Neural progenitor cell (in vitro differentiated cells): ENCODE measurements at regions not wholly inside any gene's neighbourhood (a gene's known extent, or its start where the extent isn't known, plus 50 kb on each side); places are given as distances from the start of the nearest gene placed in this dataset.

Experiments
- DNase-seq: peaks from one replicate; pipeline ENCODE4 v3.0.0-alpha.2; 2016; ENCODE audit warnings: low spot score
- H2AFZ ChIP-seq: fragments of 200-600 bp; sonication (generic); replicated peaks from 2 replicates; pipeline ENCODE4 v1.6.1; 2016; ENCODE audit warnings: antibody characterized with exemption
- H3F3A ChIP-seq: fragments of 200-600 bp; sonication (generic); 2 replicates; pipeline ENCODE4 v1.6.1; 2016; ENCODE audit warnings: antibody characterized with exemption, low read depth
- H3K27ac ChIP-seq: fragments of 200-600 bp; sonication (generic); 2 replicates; pipeline ENCODE4 v1.5.1; 2016; ENCODE audit warnings: mild to moderate bottlenecking
- H3K27me3 ChIP-seq: fragments of 200-600 bp; sonication (generic); 2 replicates; pipeline ENCODE4 v1.6.1; 2016; ENCODE audit warnings: mild to moderate bottlenecking, moderate library complexity
- H3K36me3 ChIP-seq: fragments of 200-600 bp; sonication (generic); 2 replicates; pipeline ENCODE4 v1.5.1; 2016
- H3K4me1 ChIP-seq: fragments of 200-600 bp; sonication (generic); 2 replicates; pipeline ENCODE4 v1.6.1; 2016; ENCODE audit warnings: mixed run types
- H3K4me2 ChIP-seq: fragments of 200-600 bp; sonication (generic); 2 replicates; pipeline ENCODE4 v1.6.1; 2016
- H3K4me3 ChIP-seq: fragments of 200-600 bp; sonication (generic); 2 replicates; pipeline ENCODE4 v1.5.1; 2016
- H3K79me2 ChIP-seq: fragments of 200-600 bp; sonication (generic); 2 replicates; pipeline ENCODE4 v1.6.1; 2016; ENCODE audit warnings: low read depth
- H3K9ac ChIP-seq: fragments of 200-600 bp; sonication (generic); 2 replicates; pipeline ENCODE4 v1.6.1; 2016
- H3K9me3 ChIP-seq: fragments of 200-600 bp; sonication (generic); 2 replicates; pipeline ENCODE4 v1.5.1; 2016; ENCODE audit warnings: low read depth
- H4K20me1 ChIP-seq: fragments of 200-600 bp; sonication (generic); 2 replicates; pipeline ENCODE4 v1.6.1; 2016; ENCODE audit warnings: low read depth
- H3K27ac Mint-ChIP-seq: 3 replicates; pipeline ENCODE4 v1.8.0; 2021; ENCODE audit warnings: mixed read lengths
- H3K27me3 Mint-ChIP-seq: 2 replicates; pipeline ENCODE4 v1.8.0; 2022; ENCODE audit warnings: low read depth, mild to moderate bottlenecking, inconsistent platforms, moderate library complexity, mixed read lengths; ENCODE audit not compliant: insufficient read depth
- H3K36me3 Mint-ChIP-seq: 3 replicates; pipeline ENCODE4 v1.8.0; 2021; ENCODE audit warnings: mixed read lengths
- H3K4me1 Mint-ChIP-seq: 3 replicates; pipeline ENCODE4 v1.8.0; 2021; ENCODE audit warnings: mixed read lengths
- H3K4me3 Mint-ChIP-seq: 3 replicates; pipeline ENCODE4 v1.8.0; 2021; ENCODE audit warnings: mild to moderate bottlenecking, moderate library complexity, mixed read lengths
- H3K9me3 Mint-ChIP-seq: 3 replicates; pipeline ENCODE4 v1.8.0; 2020; ENCODE audit warnings: mixed read lengths
- EZH2 ChIP-seq: fragments of 200-600 bp; sonication (generic); IDR thresholded peaks from 2 replicates; pipeline ENCODE4 v1.6.1; 2017; ENCODE audit warnings: antibody characterized with exemption, mild to moderate bottlenecking, moderate library complexity
- EZH2phosphoT487 ChIP-seq: fragments of 200-600 bp; sonication (generic); IDR thresholded peaks from 2 replicates; pipeline ENCODE4 v1.6.1; 2017; ENCODE audit warnings: antibody characterized with exemption
- TF ChIP-seq, protein P1 (sequence below): fragments of 200-600 bp; sonication (generic); IDR thresholded peaks from 2 replicates; pipeline ENCODE4 v1.5.1; 2017; ENCODE audit warnings: antibody characterized with exemption, mild to moderate bottlenecking

DNA sequence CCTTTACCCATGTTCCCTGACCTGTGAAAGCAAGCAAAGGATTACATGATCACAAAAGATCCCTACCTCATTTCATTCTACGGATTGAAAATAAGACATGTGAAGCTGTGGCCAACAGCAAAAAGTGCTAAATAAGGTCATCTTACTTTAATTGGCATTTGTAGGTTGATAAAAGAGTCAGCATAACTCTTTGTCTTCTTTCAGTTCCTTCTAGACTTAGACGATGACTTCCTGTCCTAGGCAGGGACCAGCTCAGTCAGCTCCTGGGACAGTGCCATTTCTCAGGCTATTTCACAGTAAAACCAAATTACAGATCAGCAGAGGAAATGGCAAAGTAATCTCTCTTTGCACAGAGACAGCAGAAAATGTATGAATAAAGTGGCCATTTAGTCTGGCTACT lies 480.7 kb downstream of the RFPL4B start:
- DNase-seq, result peak; percentile 16
- TF ChIP-seq, protein P1, sequence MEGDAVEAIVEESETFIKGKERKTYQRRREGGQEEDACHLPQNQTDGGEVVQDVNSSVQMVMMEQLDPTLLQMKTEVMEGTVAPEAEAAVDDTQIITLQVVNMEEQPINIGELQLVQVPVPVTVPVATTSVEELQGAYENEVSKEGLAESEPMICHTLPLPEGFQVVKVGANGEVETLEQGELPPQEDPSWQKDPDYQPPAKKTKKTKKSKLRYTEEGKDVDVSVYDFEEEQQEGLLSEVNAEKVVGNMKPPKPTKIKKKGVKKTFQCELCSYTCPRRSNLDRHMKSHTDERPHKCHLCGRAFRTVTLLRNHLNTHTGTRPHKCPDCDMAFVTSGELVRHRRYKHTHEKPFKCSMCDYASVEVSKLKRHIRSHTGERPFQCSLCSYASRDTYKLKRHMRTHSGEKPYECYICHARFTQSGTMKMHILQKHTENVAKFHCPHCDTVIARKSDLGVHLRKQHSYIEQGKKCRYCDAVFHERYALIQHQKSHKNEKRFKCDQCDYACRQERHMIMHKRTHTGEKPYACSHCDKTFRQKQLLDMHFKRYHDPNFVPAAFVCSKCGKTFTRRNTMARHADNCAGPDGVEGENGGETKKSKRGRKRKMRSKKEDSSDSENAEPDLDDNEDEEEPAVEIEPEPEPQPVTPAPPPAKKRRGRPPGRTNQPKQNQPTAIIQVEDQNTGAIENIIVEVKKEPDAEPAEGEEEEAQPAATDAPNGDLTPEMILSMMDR, result no peak
- TF ChIP-seq EZH2phosphoT487, result no peak
- TF ChIP-seq EZH2, result no peak
- peaks cover 35% of the 10 kb centered on the region for H3K4me1 ChIP-seq
- no peaks in the 10 kb centered on the region for H3K9me3 ChIP-seq
- peak overlapping the region; percentile 34 for H3K27ac ChIP-seq
- H3K36me3 ChIP-seq, result no peaks in the 10 kb centered on the region
- no peaks in the 10 kb centered on the region for H3K27me3 ChIP-seq
- no peak overlapping the region for H3K4me3 ChIP-seq
- Mint-ChIP-seq H3K27ac (peak overlapping the region; percentile 98), H3K27me3 (no peaks in the 10 kb centered on the region), H3K4me1 (peaks cover 22% of the 10 kb centered on the region), H3K4me3 (peak overlapping the region; percentile 72), H3K36me3 (peaks cover 3% of the 10 kb centered on the region), H3K9me3 (no peaks in the 10 kb centered on the region)
- peak overlapping the region; percentile 5 for H3K4me2 ChIP-seq
- no peaks in the 10 kb centered on the region for H3K79me2 ChIP-seq
- H4K20me1 ChIP-seq, result no peaks in the 10 kb centered on the region
- H3K9ac ChIP-seq, result no peak overlapping the region
- H2AFZ ChIP-seq, result peak overlapping the region; percentile 2
- no peaks in the 10 kb centered on the region for H3F3A ChIP-seq

DNA sequence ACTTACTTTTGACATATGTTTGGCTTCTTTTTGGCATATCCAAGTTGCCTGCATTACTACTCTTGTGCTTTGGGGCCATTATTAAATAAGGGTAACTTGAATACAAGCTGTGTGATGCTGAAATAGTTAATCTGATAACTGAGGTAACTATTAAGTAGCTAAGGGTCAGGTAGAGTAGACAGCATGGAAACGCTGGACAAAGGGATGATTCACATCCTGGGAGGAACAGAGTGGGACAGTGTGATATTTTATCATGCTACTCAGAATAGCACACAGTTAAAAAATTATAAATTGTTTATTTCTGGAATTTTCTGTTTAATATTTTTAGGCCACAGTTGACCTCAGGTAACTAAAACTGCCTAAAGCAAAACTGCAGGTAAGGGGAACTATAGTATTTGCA lies 483.9 kb downstream of the RFPL4B start:
- H3K36me3 ChIP-seq, result no peaks in the 10 kb centered on the region
- no peak overlapping the region for H3K9ac ChIP-seq
- Mint-ChIP-seq H3K27me3 (peaks cover 2% of the 10 kb centered on the region), H3K4me1 (peaks cover 22% of the 10 kb centered on the region), H3K36me3 (no peaks in the 10 kb centered on the region), H3K9me3 (peaks cover 2% of the 10 kb centered on the region), H3K4me3 (no peak overlapping the region), H3K27ac (no peak overlapping the region)
- no peak overlapping the region for H2AFZ ChIP-seq
- no peaks in the 10 kb centered on the region for H3K27me3 ChIP-seq
- H3K4me3 ChIP-seq, result no peak overlapping the region
- H3K4me1 ChIP-seq, result peaks cover 35% of the 10 kb centered on the region
- H3K79me2 ChIP-seq, result no peaks in the 10 kb centered on the region
- H3K9me3 ChIP-seq, result no peaks in the 10 kb centered on the region
- DNase-seq, result no peak
- H3K27ac ChIP-seq, result no peak overlapping the region
- H4K20me1 ChIP-seq, result no peaks in the 10 kb centered on the region
- no peaks in the 10 kb centered on the region for H3F3A ChIP-seq
- H3K4me2 ChIP-seq, result no peak overlapping the region
- TF ChIP-seq EZH2phosphoT487 (no peak), EZH2 (no peak)
- TF ChIP-seq, protein P1, result no peak

DNA sequence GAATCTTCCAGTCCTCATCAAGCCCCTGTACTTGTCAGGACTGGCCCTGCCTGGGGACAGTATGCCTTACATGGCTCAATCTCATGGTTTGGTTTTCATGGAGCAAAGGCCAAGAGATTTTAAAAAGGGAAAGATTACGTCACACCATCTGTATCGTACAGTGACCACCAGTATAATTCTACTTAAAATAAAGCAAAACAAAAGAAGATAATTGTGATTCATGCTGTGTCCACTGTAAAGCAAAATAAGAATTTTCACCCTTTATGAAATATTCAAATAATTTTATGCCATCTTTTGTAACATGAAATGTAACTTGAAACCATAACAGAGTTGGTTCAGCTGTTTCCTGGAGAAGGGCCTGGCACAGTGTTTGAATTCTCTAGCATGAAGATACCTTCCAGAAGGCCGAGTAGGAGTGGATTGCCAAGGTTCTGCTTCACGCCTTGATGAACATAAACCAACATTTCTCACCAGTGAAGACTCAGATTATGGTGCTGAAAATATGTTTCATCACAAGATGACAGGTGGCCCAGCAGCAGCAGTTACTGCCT lies 486.5 kb downstream of the RFPL4B start:
- Histone ChIP-seq H3K36me3 (no peaks in the 10 kb centered on the region), H3K27me3 (no peaks in the 10 kb centered on the region), H3K79me2 (no peaks in the 10 kb centered on the region), H3K9ac (no peak overlapping the region), H3K4me1 (peaks cover 18% of the 10 kb centered on the region), H3K27ac (no peak overlapping the region), H4K20me1 (no peaks in the 10 kb centered on the region), H3F3A (no peaks in the 10 kb centered on the region), H3K9me3 (no peaks in the 10 kb centered on the region), H3K4me3 (no peak overlapping the region), H3K4me2 (no peak overlapping the region), H2AFZ (no peak overlapping the region)
- Mint-ChIP-seq H3K27me3 (peaks cover 2% of the 10 kb centered on the region), H3K4me1 (peaks cover 12% of the 10 kb centered on the region), H3K4me3 (no peak overlapping the region), H3K36me3 (no peaks in the 10 kb centered on the region), H3K9me3 (peaks cover 2% of the 10 kb centered on the region), H3K27ac (no peak overlapping the region)
- TF ChIP-seq EZH2phosphoT487 (no peak), EZH2 (no peak)
- TF ChIP-seq, protein P1, result no peak
- DNase-seq, result no peak
